LNCaP clone FGC (cell line): ENCODE measurements at regions not wholly inside any gene's neighbourhood (a gene's known extent, or its start where the extent isn't known, plus 50 kb on each side); places are given as distances from the start of the nearest gene placed in this dataset.

Experiments
- DNase-seq: peaks from one replicate; pipeline ENCODE4 v3.0.0-alpha.2; 2011; ENCODE audit warnings: low read depth
- H3K4me3 ChIP-seq: 2 replicates; pipeline ENCODE4 v1.5.1; 2011; ENCODE audit warnings: mild to moderate bottlenecking, low read depth, low read length, control low read depth
- TF ChIP-seq, protein P1 (sequence below): IDR thresholded peaks from 2 replicates; pipeline ENCODE4 v1.5.1; 2012; ENCODE audit warnings: mild to moderate bottlenecking; ENCODE audit not compliant: control insufficient read depth, insufficient read depth; ENCODE audit errors: extremely low read depth

DNA sequence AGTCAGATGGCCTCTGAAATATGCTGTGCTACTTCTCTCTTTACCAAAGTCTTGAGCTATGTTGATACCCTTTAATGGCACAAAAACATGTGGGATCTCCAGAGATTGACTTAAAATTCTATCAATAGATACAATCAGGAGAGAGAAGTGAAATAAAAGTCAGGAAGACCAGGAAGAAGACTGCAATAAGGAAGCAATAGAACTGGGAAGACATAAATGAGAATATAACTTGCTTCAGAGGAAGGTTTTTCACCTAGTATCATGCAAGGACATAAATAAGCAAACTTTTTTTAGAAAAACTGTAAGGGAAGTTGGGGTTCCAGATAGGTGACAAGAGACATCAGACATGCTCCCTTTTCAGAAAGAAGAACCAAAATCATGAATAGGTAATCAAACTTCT, 227.3 kb downstream of the XPNPEP1 start:
- TF ChIP-seq, protein P1, sequence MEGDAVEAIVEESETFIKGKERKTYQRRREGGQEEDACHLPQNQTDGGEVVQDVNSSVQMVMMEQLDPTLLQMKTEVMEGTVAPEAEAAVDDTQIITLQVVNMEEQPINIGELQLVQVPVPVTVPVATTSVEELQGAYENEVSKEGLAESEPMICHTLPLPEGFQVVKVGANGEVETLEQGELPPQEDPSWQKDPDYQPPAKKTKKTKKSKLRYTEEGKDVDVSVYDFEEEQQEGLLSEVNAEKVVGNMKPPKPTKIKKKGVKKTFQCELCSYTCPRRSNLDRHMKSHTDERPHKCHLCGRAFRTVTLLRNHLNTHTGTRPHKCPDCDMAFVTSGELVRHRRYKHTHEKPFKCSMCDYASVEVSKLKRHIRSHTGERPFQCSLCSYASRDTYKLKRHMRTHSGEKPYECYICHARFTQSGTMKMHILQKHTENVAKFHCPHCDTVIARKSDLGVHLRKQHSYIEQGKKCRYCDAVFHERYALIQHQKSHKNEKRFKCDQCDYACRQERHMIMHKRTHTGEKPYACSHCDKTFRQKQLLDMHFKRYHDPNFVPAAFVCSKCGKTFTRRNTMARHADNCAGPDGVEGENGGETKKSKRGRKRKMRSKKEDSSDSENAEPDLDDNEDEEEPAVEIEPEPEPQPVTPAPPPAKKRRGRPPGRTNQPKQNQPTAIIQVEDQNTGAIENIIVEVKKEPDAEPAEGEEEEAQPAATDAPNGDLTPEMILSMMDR, result no peak
- no peak for DNase-seq
- no peak overlapping the region for H3K4me3 ChIP-seq

GRCh38 chr10:109689785-109690184, 233.5 kb downstream of the XPNPEP1 start:
- no peak for DNase-seq
- TF ChIP-seq, protein P1, result no peak
- H3K4me3 ChIP-seq, result no peak overlapping the region

GRCh38 chr10:109679478-109679877, 243.8 kb downstream of the XPNPEP1 start:
- DNase-seq, result no peak
- TF ChIP-seq, protein P1, result no peak
- no peak overlapping the region for H3K4me3 ChIP-seq

DNA sequence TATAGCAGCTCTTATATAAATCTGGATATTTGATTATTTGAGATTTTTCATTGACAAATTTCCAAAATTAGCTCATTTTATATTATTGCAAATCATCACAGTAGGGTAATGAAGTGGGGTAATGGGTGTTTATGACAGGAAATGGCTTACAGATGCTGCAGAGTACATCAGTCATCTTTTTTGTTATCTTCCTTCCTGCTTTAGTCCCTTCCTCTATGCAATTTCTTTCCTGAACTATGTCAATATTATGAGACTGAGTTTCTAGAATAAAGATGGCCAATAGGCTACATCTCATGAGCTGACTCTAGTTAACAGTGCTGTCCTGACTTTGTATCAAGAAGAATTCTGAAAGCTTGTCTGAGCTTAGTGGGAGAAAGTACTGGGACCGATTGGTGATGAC, 244.5 kb downstream of the XPNPEP1 start:
- no peak overlapping the region for H3K4me3 ChIP-seq
- no peak for DNase-seq
- TF ChIP-seq, protein P1, result no peak

GRCh38 chr10:109676703-109677102, 246.6 kb downstream of the XPNPEP1 start:
- no peak for DNase-seq
- TF ChIP-seq, protein P1, result no peak
- no peak overlapping the region for H3K4me3 ChIP-seq

- TF ChIP-seq, protein P1, result no peak
- no peak for DNase-seq
- no peak overlapping the region for H3K4me3 ChIP-seq
These were observed 254.6 kb downstream of the XPNPEP1 start for GRCh38 chr10:109668703-109669102.

DNA sequence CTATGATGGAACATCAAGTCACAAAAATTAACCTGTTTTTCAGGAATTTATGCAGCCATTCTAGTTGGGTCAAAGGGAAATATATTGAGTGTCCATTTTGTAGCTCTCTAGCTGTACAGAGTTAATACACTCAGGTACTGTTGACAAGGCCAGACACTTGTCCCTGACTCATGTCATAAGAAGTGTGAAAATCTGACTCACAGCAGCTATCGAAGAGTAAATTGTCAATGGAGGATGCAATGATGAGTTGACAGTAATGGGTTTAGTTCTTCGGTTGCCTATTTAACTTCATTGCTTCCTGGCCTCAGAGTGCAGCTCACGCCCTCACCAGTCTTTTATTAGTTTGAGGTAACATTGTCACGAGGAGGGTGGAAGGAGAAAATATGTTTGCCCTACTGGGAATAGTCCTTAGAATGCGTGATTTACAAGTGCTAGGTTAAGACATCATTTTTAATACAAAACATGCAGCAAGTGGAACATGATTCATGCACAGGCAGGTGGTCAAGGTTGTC, 255.1 kb downstream of the XPNPEP1 start:
- no peak overlapping the region for H3K4me3 ChIP-seq
- TF ChIP-seq, protein P1, result no peak
- no peak for DNase-seq
